AG04450 (cell line): ENCODE measurements at regions not wholly inside any gene's neighbourhood (a gene's known extent, or its start where the extent isn't known, plus 50 kb on each side); places are given as distances from the start of the nearest gene placed in this dataset.

ENCODE experiments used
- CTCF ChIA-PET: fragments of 300-600, 350-600 bp; formaldehyde crosslinking; extraction: SDS; loops from one replicate; lab custom pipeline; 2022; ENCODE audit warnings: antibody characterized with exemption, inconsistent platforms; lab: Charles Lee
- POLR2A ChIA-PET: fragments of 350-600 bp; formaldehyde crosslinking; extraction: SDS; loops from one replicate; lab custom pipeline; 2021; ENCODE audit warnings: antibody characterized with exemption, inconsistent platforms; lab: Yijun Ruan, JAX
- DNase-seq: peaks from one replicate; pipeline ENCODE4 v3.0.0-alpha.2; 2011; ENCODE audit warnings: low read depth, low spot score
- H3K27ac ChIP-seq: one replicate; pipeline ENCODE4 v1.5.1; 2012; ENCODE audit warnings: low read depth, low read length, control low read depth
- H3K27me3 ChIP-seq: one replicate; pipeline ENCODE4 v1.6.0; 2012; ENCODE audit warnings: low read length; ENCODE audit not compliant: control insufficient read depth, insufficient read depth
- H3K4me3 ChIP-seq: 2 replicates; pipeline ENCODE4 v1.5.1; 2011; ENCODE audit warnings: mild to moderate bottlenecking, low read depth, low read length, control low read depth
- H3K9me3 ChIP-seq: 2 replicates; pipeline ENCODE4 v1.5.1; 2012; ENCODE audit warnings: low read length; ENCODE audit not compliant: control insufficient read depth, insufficient read depth
- CTCF ChIP-seq: IDR thresholded peaks from 2 replicates; pipeline ENCODE4 v1.5.1; 2011; ENCODE audit warnings: low read depth, low read length, control low read depth, inconsistent platforms

- peak; percentile 80 for TF ChIP-seq CTCF
- ChIA-PET POLR2A (no interaction called here), CTCF (interaction anchor here (0.5 to 5.6 kb wide), 40 partner anchors 9 to 611 kb away, joined by 3 to 87 read pairs (median 4); partner anchors contain the start of gene LSM11)
- H3K4me3 ChIP-seq: no peak overlapping the region
- peak; percentile 18 for DNase-seq
- H3K27ac ChIP-seq: no peak overlapping the region
- no peaks in the 10 kb centered on the region for H3K9me3 ChIP-seq
- H3K27me3 ChIP-seq: no peaks in the 10 kb centered on the region
These were observed 136.1 kb upstream of the CLINT1 start for GRCh38 chr5:157994906-157995519.

- Histone ChIP-seq H3K27ac (no peak overlapping the region), H3K4me3 (no peak overlapping the region), H3K9me3 (no peaks in the 10 kb centered on the region), H3K27me3 (no peaks in the 10 kb centered on the region)
- no peak for TF ChIP-seq CTCF
- no peak for DNase-seq
- ChIA-PET CTCF (interaction anchor here (0.5 to 5.6 kb wide), 37 partner anchors 9 to 611 kb away, joined by 3 to 87 read pairs (median 4); partner anchors contain the start of gene LSM11), POLR2A (interaction anchor here (0.7 kb wide), 1 partner anchor 45 kb away, joined by 8 read pairs; no protein-coding TSS in a partner anchor)
These were observed 135.2 kb upstream of the CLINT1 start for GRCh38 chr5:157993986-157994691.

GRCh38 chr5:157993201-157993600 is 134.3 kb upstream of the CLINT1 start:
- DNase-seq: no peak
- POLR2A ChIA-PET: interaction anchor here (0.7 kb wide), 1 partner anchor 44 kb away, joined by 8 read pairs; no protein-coding TSS in a partner anchor
- CTCF ChIA-PET: interaction anchor here (2.1 to 5.6 kb wide), 2 partner anchors 175 to 231 kb away, joined by 13 to 71 read pairs; no protein-coding TSS in a partner anchor
- Histone ChIP-seq H3K4me3 (no peak overlapping the region), H3K9me3 (no peaks in the 10 kb centered on the region), H3K27me3 (no peaks in the 10 kb centered on the region), H3K27ac (no peak overlapping the region)
- no peak for TF ChIP-seq CTCF

- no peak for DNase-seq
- H3K4me3 ChIP-seq: no peak overlapping the region
- H3K27ac ChIP-seq: no peak overlapping the region
- POLR2A ChIA-PET: no interaction called here
- CTCF ChIA-PET: interaction anchor here (0.7 to 1.0 kb wide), 3 partner anchors 42 to 228 kb away, joined by 3 to 4 read pairs (median 4); no protein-coding TSS in a partner anchor
- peaks cover 5% of the 10 kb centered on the region; the same call in 1 of the 2 replicates for H3K9me3 ChIP-seq
- no peaks in the 10 kb centered on the region for H3K27me3 ChIP-seq
- TF ChIP-seq CTCF: no peak
These were observed 131.7 kb upstream of the CLINT1 start for GRCh38 chr5:157990583-157991181.
